GM12878 (cell line): ENCODE measurements at regions not wholly inside any gene's neighbourhood (a gene's known extent, or its start where the extent isn't known, plus 50 kb on each side); places are given as distances from the start of the nearest gene placed in this dataset.

ENCODE experiments used
- ATAC-seq: fragments of 200-7000 bp; cut with Tn5 transposase; 3 replicates; pipeline ENCODE4 v1.9.1; 2020; ENCODE audit warnings: mild to moderate bottlenecking, moderate library complexity
- BruUV-seq: library from RNA; stranded (reverse); fragments of 400-500 nt; replicated peaks from 2 replicates; lab custom pipeline; 2021; lab: Mats Ljungman, UMichigan
- CTCF ChIA-PET: fragments of 300-600 bp; sonication (Branson Sonifier 250); formaldehyde crosslinking; extraction: SDS; loops from one replicate; lab custom pipeline; 2021; ENCODE audit warnings: inconsistent platforms; lab: Yijun Ruan, JAX
- POLR2A ChIA-PET: fragments of 350-600 bp; formaldehyde crosslinking; extraction: SDS; loops from one replicate; lab custom pipeline; 2021; ENCODE audit warnings: inconsistent platforms; lab: Charles Lee
- RAD21 ChIA-PET: fragments of 300-600 bp; sonication (Branson Sonifier 250); formaldehyde crosslinking; loops from one replicate; lab custom pipeline; 2023; ENCODE audit warnings: antibody characterized with exemption; ENCODE audit not compliant: unreplicated experiment; lab: Charles Lee
- SMC1A ChIA-PET: fragments of 300-600 bp; sonication (Branson Sonifier 250); formaldehyde crosslinking; loops from one replicate; lab custom pipeline; 2023; ENCODE audit not compliant: unreplicated experiment, uncharacterized antibody; lab: Charles Lee
- DNase-seq: peaks from one replicate; pipeline ENCODE4 v3.0.0-alpha.2; 2011; ENCODE audit warnings: low read depth, low spot score
- FAIRE-seq: peaks from 3 replicates; lab custom pipeline; 2011; peaks lifted over from hg19 to GRCh38; lab: Jason Lieb, UNC
- H2AFZ ChIP-seq: 2 replicates; pipeline ENCODE4 v1.6.0; 2011; ENCODE audit warnings: low read depth, low read length, control low read depth; ENCODE audit not compliant: control insufficient read depth
- H3K27ac ChIP-seq: 2 replicates; pipeline ENCODE4 v1.5.1; 2011; ENCODE audit warnings: control low read depth; ENCODE audit not compliant: control insufficient read depth, insufficient read depth
- H3K27me3 ChIP-seq, 2 experiments: replicated peaks in 1 of 2; 2 replicates each; pipeline versions ENCODE4 v1.6.0 to v1.6.1; 2011; ENCODE audit warnings: low read length in 1 of 2; ENCODE audit not compliant: control insufficient read depth in 2 of 2, insufficient read depth in 2 of 2
- H3K36me3 ChIP-seq, 2 experiments: 2 replicates each; pipeline ENCODE4 v1.5.1; 2011; ENCODE audit warnings: low read length in 1 of 2; ENCODE audit not compliant: control insufficient read depth in 2 of 2, insufficient read depth in 2 of 2
- H3K4me1 ChIP-seq: 2 replicates; pipeline ENCODE4 v1.6.1; 2011; ENCODE audit warnings: mild to moderate bottlenecking, low read length, moderate library complexity, mixed read lengths; ENCODE audit not compliant: control insufficient read depth, insufficient read depth
- H3K4me2 ChIP-seq: 2 replicates; pipeline ENCODE4 v1.6.0; 2011; ENCODE audit warnings: control low read depth; ENCODE audit not compliant: control insufficient read depth, insufficient read depth
- H3K4me3 ChIP-seq: fragments of 200-600 bp; sonication (generic); 2 replicates; pipeline ENCODE4 v1.5.1; 2016
- H3K79me2 ChIP-seq: 2 replicates; pipeline ENCODE4 v1.6.0; 2011; ENCODE audit warnings: low read length; ENCODE audit not compliant: control insufficient read depth, insufficient read depth
- H3K9ac ChIP-seq: 2 replicates; pipeline ENCODE4 v1.8.0; 2011; ENCODE audit warnings: low read length, control low read depth, mixed read lengths; ENCODE audit not compliant: control insufficient read depth, insufficient read depth
- H3K9me3 ChIP-seq: replicated peaks from 3 replicates; pipeline ENCODE4 v1.5.1; 2011; ENCODE audit warnings: mild to moderate bottlenecking, low read length; ENCODE audit not compliant: control insufficient read depth, insufficient read depth
- H4K20me1 ChIP-seq: 2 replicates; pipeline ENCODE4 v1.6.0; 2011; ENCODE audit not compliant: control insufficient read depth, insufficient read depth
- CEBPB ChIP-seq, 2 experiments: fragments of 150-350 bp in 1 of 2; IDR thresholded peaks; 2 replicates each; pipeline ENCODE4 v1.6.1; 2012 to 2014; ENCODE audit warnings: low read depth in 2 of 2, low read length in 2 of 2, borderline replicate concordance in 1 of 2, inconsistent platforms in 1 of 2
- CHD1 ChIP-seq: IDR thresholded peaks from 2 replicates; pipeline ENCODE4 v1.6.1; 2012; ENCODE audit warnings: low read depth, low read length, improper control_type of control experiment
- E4F1 ChIP-seq: fragments of 450-650 bp; IDR thresholded peaks from 2 replicates; pipeline ENCODE4 v1.6.1; 2018; ENCODE audit warnings: borderline replicate concordance, mild to moderate bottlenecking; ENCODE audit not compliant: partially characterized antibody
- SMAD5 ChIP-seq: IDR thresholded peaks from 2 replicates; pipeline ENCODE4 v1.6.1; 2016; ENCODE audit warnings: antibody characterized with exemption, low read depth
- SMC3 ChIP-seq: IDR thresholded peaks from 2 replicates; pipeline ENCODE4 v1.6.1; 2011; ENCODE audit warnings: low read length, improper control_type of control experiment, borderline replicate concordance
- SUPT20H ChIP-seq: IDR thresholded peaks from 2 replicates; pipeline ENCODE4 v1.6.1; 2011; ENCODE audit warnings: low read depth, mild to moderate bottlenecking, low read length, moderate library complexity, borderline replicate concordance; ENCODE audit not compliant: control insufficient read depth
- TCF7 ChIP-seq: IDR thresholded peaks from 2 replicates; pipeline ENCODE4 v1.6.1; 2014; ENCODE audit warnings: antibody characterized with exemption, borderline replicate concordance
- USF2 ChIP-seq: IDR thresholded peaks from 2 replicates; pipeline ENCODE4 v1.6.1; 2011; ENCODE audit warnings: low read depth, low read length, improper control_type of control experiment, borderline replicate concordance
- ZZZ3 ChIP-seq: IDR thresholded peaks from 2 replicates; pipeline ENCODE4 v1.6.1; 2011; ENCODE audit warnings: low read depth; ENCODE audit not compliant: control insufficient read depth, insufficient read length
- WGBS: methylation state at CpG from one replicate; pipeline ENCODE4 v1.1.6; 2016; ENCODE audit warnings: low lambda C conversion rate; ENCODE audit not compliant: insufficient replicate concordance, insufficient coverage; ENCODE audit errors: missing lambda C conversion rate; 5-methylcytosine and 5-hydroxymethylcytosine counted together
- in situ Hi-C: fragments of 300-500 bp; cut with MboI; formaldehyde crosslinking; loops from 9 replicates; pipeline ENCODE4 v1.14.3; 2018; ENCODE audit warnings: mixed read lengths
- intact Hi-C: fragments of 100-400 bp; cut with micrococcal nuclease; formaldehyde crosslinking; loops from one replicate; pipeline ENCODE4 v1.14.2; 2022; ENCODE audit not compliant: unreplicated experiment
- TF ChIP-seq, protein P1 (sequence below): IDR thresholded peaks from 2 replicates; pipeline ENCODE4 v1.6.1; 2012; ENCODE audit warnings: low read depth, low read length, improper control_type of control experiment
- TF ChIP-seq, protein P2 (sequence below), 3 experiments: IDR thresholded peaks in 2 of 3; conservative IDR thresholded peaks in 1 of 3; 2 replicates each; pipeline ENCODE4 v1.5.1; 2011; ENCODE audit warnings: low read depth in 3 of 3, low read length in 3 of 3, mild to moderate bottlenecking in 3 of 3, control low read depth in 2 of 3, moderate library complexity in 2 of 3, inconsistent platforms in 1 of 3, mixed read lengths in 1 of 3; ENCODE audit not compliant: control insufficient read depth in 2 of 3, insufficient read depth in 1 of 3; ENCODE audit errors: extremely low read depth in 1 of 3
- TF ChIP-seq, protein P3 (sequence below): IDR thresholded peaks from 2 replicates; pipeline ENCODE4 v1.6.1; 2012; ENCODE audit warnings: low read length, inconsistent platforms

- no peak for TF ChIP-seq USF2
- TF ChIP-seq, protein P1, sequence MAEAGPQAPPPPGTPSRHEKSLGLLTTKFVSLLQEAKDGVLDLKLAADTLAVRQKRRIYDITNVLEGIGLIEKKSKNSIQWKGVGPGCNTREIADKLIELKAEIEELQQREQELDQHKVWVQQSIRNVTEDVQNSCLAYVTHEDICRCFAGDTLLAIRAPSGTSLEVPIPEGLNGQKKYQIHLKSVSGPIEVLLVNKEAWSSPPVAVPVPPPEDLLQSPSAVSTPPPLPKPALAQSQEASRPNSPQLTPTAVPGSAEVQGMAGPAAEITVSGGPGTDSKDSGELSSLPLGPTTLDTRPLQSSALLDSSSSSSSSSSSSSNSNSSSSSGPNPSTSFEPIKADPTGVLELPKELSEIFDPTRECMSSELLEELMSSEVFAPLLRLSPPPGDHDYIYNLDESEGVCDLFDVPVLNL = no peak
- no peak for TF ChIP-seq CEBPB (IDR thresholded peaks at IDR 0.05; ENCODE audit: borderline replicate concordance in 1 of 2, low read depth in 2 of 2, low read length in 2 of 2)
- no peak for TF ChIP-seq CHD1
Measured at GRCh38 chr15:98121957-98122356, 161.5 kb downstream of the ARRDC4 start (continued).

- no peak overlapping the region for H3K4me2 ChIP-seq
- in situ Hi-C loops (no loop called here), intact Hi-C loops (no loop called here)
- ChIA-PET CTCF (no interaction called here), SMC1A (no interaction called here), POLR2A (no interaction called here), RAD21 (no interaction called here)
- no peaks in the 10 kb centered on the region for H3K27me3 ChIP-seq
- no peak for FAIRE-seq
- WGBS = 38% methylated on average over 3 of the region's 3 CpGs
- H3K9ac ChIP-seq = no peak overlapping the region
- BruUV-seq = no TSS peak
- H3K4me3 ChIP-seq = no peak overlapping the region
- no peak for ATAC-seq
- no peak for DNase-seq
- H2AFZ ChIP-seq = no peak overlapping the region
- no peaks in the 10 kb centered on the region for H3K79me2 ChIP-seq
- no peaks in the 10 kb centered on the region for H4K20me1 ChIP-seq
- no peak overlapping the region for H3K27ac ChIP-seq
- no peaks in the 10 kb centered on the region for H3K9me3 ChIP-seq
- H3K36me3 ChIP-seq = no peaks in the 10 kb centered on the region
- no peaks in the 10 kb centered on the region for H3K4me1 ChIP-seq
- TF ChIP-seq TCF7 (no peak), E4F1 (no peak), SMC3 (no peak), SUPT20H (no peak), ZZZ3 (no peak), SMAD5 (no peak)
- TF ChIP-seq, protein P2, sequence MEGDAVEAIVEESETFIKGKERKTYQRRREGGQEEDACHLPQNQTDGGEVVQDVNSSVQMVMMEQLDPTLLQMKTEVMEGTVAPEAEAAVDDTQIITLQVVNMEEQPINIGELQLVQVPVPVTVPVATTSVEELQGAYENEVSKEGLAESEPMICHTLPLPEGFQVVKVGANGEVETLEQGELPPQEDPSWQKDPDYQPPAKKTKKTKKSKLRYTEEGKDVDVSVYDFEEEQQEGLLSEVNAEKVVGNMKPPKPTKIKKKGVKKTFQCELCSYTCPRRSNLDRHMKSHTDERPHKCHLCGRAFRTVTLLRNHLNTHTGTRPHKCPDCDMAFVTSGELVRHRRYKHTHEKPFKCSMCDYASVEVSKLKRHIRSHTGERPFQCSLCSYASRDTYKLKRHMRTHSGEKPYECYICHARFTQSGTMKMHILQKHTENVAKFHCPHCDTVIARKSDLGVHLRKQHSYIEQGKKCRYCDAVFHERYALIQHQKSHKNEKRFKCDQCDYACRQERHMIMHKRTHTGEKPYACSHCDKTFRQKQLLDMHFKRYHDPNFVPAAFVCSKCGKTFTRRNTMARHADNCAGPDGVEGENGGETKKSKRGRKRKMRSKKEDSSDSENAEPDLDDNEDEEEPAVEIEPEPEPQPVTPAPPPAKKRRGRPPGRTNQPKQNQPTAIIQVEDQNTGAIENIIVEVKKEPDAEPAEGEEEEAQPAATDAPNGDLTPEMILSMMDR (IDR thresholded peaks at IDR 0.05 in 2 of 3, conservative IDR thresholded peaks at IDR 0.05 in 1 of 3; ENCODE audit: control insufficient read depth in 2 of 3, extremely low read depth in 1 of 3, insufficient read depth in 1 of 3, low read depth in 3 of 3, low read length in 3 of 3) = no peak
- TF ChIP-seq, protein P3, sequence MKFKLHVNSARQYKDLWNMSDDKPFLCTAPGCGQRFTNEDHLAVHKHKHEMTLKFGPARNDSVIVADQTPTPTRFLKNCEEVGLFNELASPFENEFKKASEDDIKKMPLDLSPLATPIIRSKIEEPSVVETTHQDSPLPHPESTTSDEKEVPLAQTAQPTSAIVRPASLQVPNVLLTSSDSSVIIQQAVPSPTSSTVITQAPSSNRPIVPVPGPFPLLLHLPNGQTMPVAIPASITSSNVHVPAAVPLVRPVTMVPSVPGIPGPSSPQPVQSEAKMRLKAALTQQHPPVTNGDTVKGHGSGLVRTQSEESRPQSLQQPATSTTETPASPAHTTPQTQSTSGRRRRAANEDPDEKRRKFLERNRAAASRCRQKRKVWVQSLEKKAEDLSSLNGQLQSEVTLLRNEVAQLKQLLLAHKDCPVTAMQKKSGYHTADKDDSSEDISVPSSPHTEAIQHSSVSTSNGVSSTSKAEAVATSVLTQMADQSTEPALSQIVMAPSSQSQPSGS = no peak
Measured at GRCh38 chr15:98123297-98123696, 162.8 kb downstream of the ARRDC4 start.
